HCT116 (cell line): ENCODE measurements at regions not wholly inside any gene's neighbourhood (a gene's known extent, or its start where the extent isn't known, plus 50 kb on each side); places are given as distances from the start of the nearest gene placed in this dataset.

ENCODE experiments used
- ATAC-seq: fragments of 200-7000 bp; cut with Tn5 transposase; 2 replicates; pipeline ENCODE4 v1.9.1; 2020; ENCODE audit warnings: mild to moderate bottlenecking, moderate library complexity
- BruUV-seq: library from RNA; stranded (reverse); fragments of 400-500 nt; replicated peaks from 2 replicates; lab custom pipeline; 2021; lab: Mats Ljungman, UMichigan
- CTCF ChIA-PET: fragments of 300-600 bp; sonication (Branson Sonifier 250); formaldehyde crosslinking; loops from one replicate; lab custom pipeline; 2021; ENCODE audit warnings: antibody characterized with exemption; lab: Charles Lee
- POLR2A ChIA-PET: fragments of 300-600, 350-600 bp; sonication (Branson Sonifier 250); formaldehyde crosslinking; loops from one replicate; lab custom pipeline; 2021; ENCODE audit warnings: antibody characterized with exemption; lab: Charles Lee
- RAD21 ChIA-PET, 2 experiments: fragments of 300-600 bp; sonication (Branson Sonifier 250); formaldehyde crosslinking; loops; one replicate each; lab custom pipeline; 2023; ENCODE audit warnings: low total read pairs in 2 of 2; ENCODE audit not compliant: uncharacterized antibody in 2 of 2, unreplicated experiment in 2 of 2, low non-redundant PET in 1 of 2; lab: Charles Lee
- DNase-seq: peaks from one replicate; pipeline ENCODE4 v3.0.0-alpha.2; 2010; ENCODE audit warnings: low read depth, low spot score
- H2AFZ ChIP-seq: fragments of 200-600 bp; shearing (Covaris generic), sonication (generic); 2 replicates; pipeline ENCODE4 v1.6.1; 2017; ENCODE audit warnings: low read depth, mixed run types, mixed read lengths, antibody characterized with exemption, low read length; ENCODE audit not compliant: poor library complexity, severe bottlenecking
- H3K27ac ChIP-seq: 2 replicates; pipeline ENCODE4 v1.5.1; 2012; ENCODE audit warnings: low read depth, low read length
- H3K27me3 ChIP-seq: fragments of 200-600 bp; sonication (generic); 2 replicates; pipeline ENCODE4 v1.6.1; 2016; ENCODE audit warnings: mixed run types, low read length, mixed read lengths; ENCODE audit not compliant: insufficient read depth
- H3K36me3 ChIP-seq, 2 experiments: fragments of 200-500 bp in 1 of 2; fragments of 200-600 bp in 1 of 2; sonication (Bioruptor generic) in 1 of 2; sonication (generic) in 1 of 2; 2 replicates each; pipeline versions ENCODE4 v1.5.1 to v1.6.1; 2014 to 2016; ENCODE audit warnings: low read length in 2 of 2, inconsistent platforms in 1 of 2, mixed read lengths in 1 of 2, mixed run types in 1 of 2; ENCODE audit not compliant: insufficient read depth in 2 of 2, control insufficient read depth in 1 of 2
- H3K4me1 ChIP-seq, 2 experiments: fragments of 200-600 bp in 1 of 2; sonication (generic) in 1 of 2; 2 replicates each; pipeline versions ENCODE4 v1.5.1 to v1.6.1; 2012 to 2017; ENCODE audit warnings: low read length in 2 of 2, inconsistent platforms in 1 of 2, mild to moderate bottlenecking in 1 of 2, mixed read lengths in 1 of 2, mixed run types in 1 of 2, moderate library complexity in 1 of 2; ENCODE audit not compliant: insufficient read depth in 2 of 2, control insufficient read depth in 1 of 2
- H3K4me2 ChIP-seq: fragments of 200-600 bp; sonication (generic); 2 replicates; pipeline ENCODE4 v1.6.1; 2017; ENCODE audit warnings: mixed run types, low read length, mixed read lengths
- H3K4me3 ChIP-seq, 2 experiments: fragments of 200-600 bp in 1 of 2; sonication (generic) in 1 of 2; replicated peaks in 1 of 2; 2 replicates each; pipeline ENCODE4 v1.5.1; 2011 to 2016; ENCODE audit warnings: low read length in 2 of 2, control low read depth in 1 of 2, low read depth in 1 of 2, mild to moderate bottlenecking in 1 of 2, mixed read lengths in 1 of 2, mixed run types in 1 of 2
- H3K79me2 ChIP-seq: fragments of 200-600 bp; sonication (generic); 2 replicates; pipeline ENCODE4 v1.6.1; 2017; ENCODE audit warnings: mild to moderate bottlenecking, mixed run types, low read length, moderate library complexity, mixed read lengths; ENCODE audit not compliant: insufficient read depth
- H3K9ac ChIP-seq: fragments of 200-600 bp; sonication (generic); 2 replicates; pipeline ENCODE4 v1.6.1; 2016; ENCODE audit warnings: low read length, mixed read lengths
- H3K9me2 ChIP-seq: fragments of 200-600 bp; sonication (generic), shearing (Covaris generic); 2 replicates; pipeline ENCODE4 v1.6.1; 2017; ENCODE audit warnings: mixed run types, mild to moderate bottlenecking, moderate library complexity; ENCODE audit not compliant: insufficient read depth
- H3K9me3 ChIP-seq, 2 experiments: fragments of 200-500 bp in 1 of 2; fragments of 200-600 bp in 1 of 2; sonication (Bioruptor generic) in 1 of 2; sonication (generic) in 1 of 2; 2 replicates each; pipeline ENCODE4 v1.6.1; 2014 to 2017; ENCODE audit warnings: low read length in 2 of 2, mixed read lengths in 2 of 2, inconsistent platforms in 1 of 2, low read depth in 1 of 2, mild to moderate bottlenecking in 1 of 2, mixed run types in 1 of 2, moderate library complexity in 1 of 2; ENCODE audit not compliant: control insufficient read depth in 1 of 2, insufficient read depth in 1 of 2
- H4K20me1 ChIP-seq: fragments of 200-600 bp; sonication (generic), shearing (Covaris generic); 2 replicates; pipeline ENCODE4 v1.6.1; 2017; ENCODE audit warnings: mixed run types, mild to moderate bottlenecking, moderate library complexity; ENCODE audit not compliant: insufficient read depth
- ATF3 ChIP-seq: IDR thresholded peaks from 2 replicates; pipeline ENCODE4 v1.6.1; 2012
- CBX3 ChIP-seq: IDR thresholded peaks from 2 replicates; pipeline ENCODE4 v1.6.1; 2012; ENCODE audit warnings: low read depth
- CTCF ChIP-seq, 3 experiments: fragments of 200-600 bp in 1 of 3; sonication (generic) in 1 of 3; IDR thresholded peaks in 2 of 3; conservative IDR thresholded peaks in 1 of 3; 2 replicates each; pipeline ENCODE4 v1.5.1; 2012 to 2017; ENCODE audit warnings: low read depth in 2 of 3, low read length in 2 of 3, antibody characterized with exemption in 1 of 3, borderline replicate concordance in 1 of 3, control low read depth in 1 of 3, mild to moderate bottlenecking in 1 of 3, mixed read lengths in 1 of 3, mixed run types in 1 of 3, moderate library complexity in 1 of 3; ENCODE audit not compliant: insufficient read depth in 1 of 3
- ELF1 ChIP-seq: IDR thresholded peaks from 2 replicates; pipeline ENCODE4 v1.6.1; 2012; ENCODE audit warnings: low read depth, borderline replicate concordance
- EZH2phosphoT487 ChIP-seq: fragments of 200-600 bp; IDR thresholded peaks from 2 replicates; pipeline ENCODE4 v1.6.1; 2018; ENCODE audit warnings: antibody characterized with exemption, borderline replicate concordance
- FOSL1 ChIP-seq: IDR thresholded peaks from 2 replicates; pipeline ENCODE4 v1.6.1; 2012; ENCODE audit warnings: low read depth
- MAX ChIP-seq: IDR thresholded peaks from 2 replicates; pipeline ENCODE4 v1.6.1; 2012
- SIN3A ChIP-seq: IDR thresholded peaks from 2 replicates; pipeline ENCODE4 v1.6.1; 2012; ENCODE audit warnings: low read depth
- SRF ChIP-seq: IDR thresholded peaks from 2 replicates; pipeline ENCODE4 v1.6.1; 2012; ENCODE audit warnings: low read depth
- TCF7L2 ChIP-seq: IDR thresholded peaks from 2 replicates; pipeline ENCODE4 v1.7.0; 2011; ENCODE audit warnings: borderline replicate concordance, inconsistent platforms; ENCODE audit not compliant: insufficient read depth, insufficient read length; ENCODE audit errors: extremely low read depth
- YY1 ChIP-seq: IDR thresholded peaks from 2 replicates; pipeline ENCODE4 v1.6.1; 2011; ENCODE audit warnings: low read length, low read depth, moderate library complexity, mild to moderate bottlenecking; ENCODE audit not compliant: insufficient replicate concordance; ENCODE audit errors: extremely low read depth
- ZBTB33 ChIP-seq: IDR thresholded peaks from 2 replicates; pipeline ENCODE4 v1.6.1; 2011; ENCODE audit warnings: mild to moderate bottlenecking, low read length, moderate library complexity; ENCODE audit not compliant: insufficient replicate concordance; ENCODE audit errors: extremely low read depth
- ZFX ChIP-seq: fragments of 450-650 bp; IDR thresholded peaks from 2 replicates; pipeline ENCODE4 v1.6.1; 2017
- ZNF274 ChIP-seq: fragments of 200-500 bp; sonication (Bioruptor generic); IDR thresholded peaks from 2 replicates; pipeline ENCODE4 v1.6.1; 2014; ENCODE audit warnings: mild to moderate bottlenecking, low read depth, low read length, inconsistent platforms
- intact Hi-C: fragments of 100-400 bp; cut with micrococcal nuclease; formaldehyde crosslinking; loops from 2 replicates; pipeline ENCODE4 v1.10.0; 2022
- TF ChIP-seq, protein P1 (sequence below): IDR thresholded peaks from 2 replicates; pipeline ENCODE4 v1.6.1; 2012; ENCODE audit warnings: low read depth

GRCh38 chr3:76664816-76665215 is 375.1 kb upstream of the ROBO2 start:
- no peak overlapping the region for H3K27ac ChIP-seq
- H3K4me2 ChIP-seq = no peak overlapping the region
- intact Hi-C loops = no loop called here
- TF ChIP-seq ELF1 (no peak), MAX (no peak), TCF7L2 (no peak), ZNF274 (no peak), FOSL1 (no peak), ATF3 (no peak), CBX3 (no peak), YY1 (no peak), ZFX (no peak), ZBTB33 (no peak), EZH2phosphoT487 (no peak), SRF (no peak), CTCF (IDR thresholded peaks at IDR 0.05 in 2 of 3, conservative IDR thresholded peaks at IDR 0.05 in 1 of 3; ENCODE audit: borderline replicate concordance in 1 of 3, insufficient read depth in 1 of 3, low read depth in 2 of 3, low read length in 2 of 3) (no peak), SIN3A (no peak)
- TF ChIP-seq, protein P1, sequence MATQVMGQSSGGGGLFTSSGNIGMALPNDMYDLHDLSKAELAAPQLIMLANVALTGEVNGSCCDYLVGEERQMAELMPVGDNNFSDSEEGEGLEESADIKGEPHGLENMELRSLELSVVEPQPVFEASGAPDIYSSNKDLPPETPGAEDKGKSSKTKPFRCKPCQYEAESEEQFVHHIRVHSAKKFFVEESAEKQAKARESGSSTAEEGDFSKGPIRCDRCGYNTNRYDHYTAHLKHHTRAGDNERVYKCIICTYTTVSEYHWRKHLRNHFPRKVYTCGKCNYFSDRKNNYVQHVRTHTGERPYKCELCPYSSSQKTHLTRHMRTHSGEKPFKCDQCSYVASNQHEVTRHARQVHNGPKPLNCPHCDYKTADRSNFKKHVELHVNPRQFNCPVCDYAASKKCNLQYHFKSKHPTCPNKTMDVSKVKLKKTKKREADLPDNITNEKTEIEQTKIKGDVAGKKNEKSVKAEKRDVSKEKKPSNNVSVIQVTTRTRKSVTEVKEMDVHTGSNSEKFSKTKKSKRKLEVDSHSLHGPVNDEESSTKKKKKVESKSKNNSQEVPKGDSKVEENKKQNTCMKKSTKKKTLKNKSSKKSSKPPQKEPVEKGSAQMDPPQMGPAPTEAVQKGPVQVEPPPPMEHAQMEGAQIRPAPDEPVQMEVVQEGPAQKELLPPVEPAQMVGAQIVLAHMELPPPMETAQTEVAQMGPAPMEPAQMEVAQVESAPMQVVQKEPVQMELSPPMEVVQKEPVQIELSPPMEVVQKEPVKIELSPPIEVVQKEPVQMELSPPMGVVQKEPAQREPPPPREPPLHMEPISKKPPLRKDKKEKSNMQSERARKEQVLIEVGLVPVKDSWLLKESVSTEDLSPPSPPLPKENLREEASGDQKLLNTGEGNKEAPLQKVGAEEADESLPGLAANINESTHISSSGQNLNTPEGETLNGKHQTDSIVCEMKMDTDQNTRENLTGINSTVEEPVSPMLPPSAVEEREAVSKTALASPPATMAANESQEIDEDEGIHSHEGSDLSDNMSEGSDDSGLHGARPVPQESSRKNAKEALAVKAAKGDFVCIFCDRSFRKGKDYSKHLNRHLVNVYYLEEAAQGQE = no peak
- ATAC-seq (no peak), DNase-seq (no peak)
- peaks cover 5 to 13% of the 10 kb centered on the region in 2 experiments; a peak in 2 of 4 replicates for H3K9me3 ChIP-seq
- RAD21 ChIA-PET = no interaction called here
- H3K9ac ChIP-seq = no peak overlapping the region
- no peaks in the 10 kb centered on the region for H3K79me2 ChIP-seq
- no peaks in the 10 kb centered on the region for H3K9me2 ChIP-seq
- no peak overlapping the region for H2AFZ ChIP-seq
- POLR2A ChIA-PET = no interaction called here
- no peaks in the 10 kb centered on the region for H3K36me3 ChIP-seq
- H3K27me3 ChIP-seq = no peaks in the 10 kb centered on the region
- CTCF ChIA-PET = no interaction called here
- H3K4me3 ChIP-seq = no peak overlapping the region
- H4K20me1 ChIP-seq = no peaks in the 10 kb centered on the region
- no peaks in the 10 kb centered on the region for H3K4me1 ChIP-seq
- no TSS peak for BruUV-seq
